Progenitor cell of endocrine pancreas (in vitro differentiated cells): ENCODE measurements at regions not wholly inside any gene's neighbourhood (a gene's known extent, or its start where the extent isn't known, plus 50 kb on each side); places are given as distances from the start of the nearest gene placed in this dataset.

Source experiments
- DNase-seq: peaks from one replicate; pipeline ENCODE4 v3.0.0; 2021; ENCODE audit warnings: low spot score; ENCODE audit not compliant: unreplicated experiment
- H3K27ac Mint-ChIP-seq: 2 replicates; pipeline ENCODE4 v1.8.0; 2021; ENCODE audit warnings: mild to moderate bottlenecking, moderate library complexity, mixed read lengths
- H3K27me3 Mint-ChIP-seq: 2 replicates; pipeline ENCODE4 v1.8.0; 2021; ENCODE audit warnings: mixed read lengths
- H3K36me3 Mint-ChIP-seq: 2 replicates; pipeline ENCODE4 v1.8.0; 2022; ENCODE audit warnings: mixed read lengths; ENCODE audit not compliant: insufficient read depth
- H3K4me1 Mint-ChIP-seq: 2 replicates; pipeline ENCODE4 v1.8.0; 2021; ENCODE audit warnings: low read depth, mixed read lengths
- H3K4me3 Mint-ChIP-seq: 2 replicates; pipeline ENCODE4 v1.8.0; 2021; ENCODE audit warnings: low read depth, mild to moderate bottlenecking, moderate library complexity, mixed read lengths
- H3K9me3 Mint-ChIP-seq: 2 replicates; pipeline ENCODE4 v1.8.0; 2021; ENCODE audit warnings: low read depth, mixed read lengths
- CTCF ChIP-seq: fragments of 200-600 bp; sonication (generic); IDR thresholded peaks from one replicate; pipeline ENCODE4 v1.5.0; 2021; ENCODE audit warnings: antibody characterized with exemption, mild to moderate bottlenecking; ENCODE audit not compliant: unreplicated experiment

GRCh38 chr5:28369418-28369817 is 1331.0 kb upstream of the CDH9 start:
- TF ChIP-seq CTCF, result no peak

GRCh38 chr5:28355831-28356230 is 1317.4 kb upstream of the CDH9 start:
- peaks cover 17% of the 10 kb centered on the region for H3K9me3 Mint-ChIP-seq
- DNase-seq, result no peak
- H3K36me3 Mint-ChIP-seq, result no peaks in the 10 kb centered on the region
- TF ChIP-seq CTCF, result no peak
- no peaks in the 10 kb centered on the region for H3K4me1 Mint-ChIP-seq
- H3K27me3 Mint-ChIP-seq, result no peaks in the 10 kb centered on the region
- no peak overlapping the region for H3K4me3 Mint-ChIP-seq
- no peak overlapping the region for H3K27ac Mint-ChIP-seq

More at GRCh38 chr5:28369418-28369817, 1331.0 kb upstream of the CDH9 start:
- H3K36me3 Mint-ChIP-seq, result peaks cover 1% of the 10 kb centered on the region
- H3K9me3 Mint-ChIP-seq, result peaks cover 12% of the 10 kb centered on the region
- no peak overlapping the region for H3K4me3 Mint-ChIP-seq
- no peak overlapping the region for H3K27ac Mint-ChIP-seq
- H3K4me1 Mint-ChIP-seq, result no peaks in the 10 kb centered on the region
- no peak for DNase-seq
- H3K27me3 Mint-ChIP-seq, result no peaks in the 10 kb centered on the region

GRCh38 chr5:28346696-28347095 is 1308.3 kb upstream of the CDH9 start:
- peaks cover 17% of the 10 kb centered on the region for H3K9me3 Mint-ChIP-seq
- no peaks in the 10 kb centered on the region for H3K27me3 Mint-ChIP-seq
- no peaks in the 10 kb centered on the region for H3K36me3 Mint-ChIP-seq
- H3K27ac Mint-ChIP-seq, result no peak overlapping the region
- no peak for DNase-seq
- TF ChIP-seq CTCF, result no peak
- H3K4me1 Mint-ChIP-seq, result no peaks in the 10 kb centered on the region
- H3K4me3 Mint-ChIP-seq, result no peak overlapping the region

- Mint-ChIP-seq H3K4me1 (no peaks in the 10 kb centered on the region), H3K27ac (peak overlapping the region; percentile 73), H3K9me3 (peaks cover 11% of the 10 kb centered on the region), H3K4me3 (no peak overlapping the region), H3K27me3 (no peaks in the 10 kb centered on the region), H3K36me3 (no peaks in the 10 kb centered on the region)
- DNase-seq, result no peak
- TF ChIP-seq CTCF, result peak; percentile 78
These were observed 1306.5 kb upstream of the CDH9 start for GRCh38 chr5:28344836-28345433.

- H3K4me3 Mint-ChIP-seq, result no peak overlapping the region
- H3K4me1 Mint-ChIP-seq, result no peaks in the 10 kb centered on the region
- no peak for TF ChIP-seq CTCF
- DNase-seq, result no peak
- H3K9me3 Mint-ChIP-seq, result peaks cover 12% of the 10 kb centered on the region
- no peak overlapping the region for H3K27ac Mint-ChIP-seq
- no peaks in the 10 kb centered on the region for H3K36me3 Mint-ChIP-seq
- no peaks in the 10 kb centered on the region for H3K27me3 Mint-ChIP-seq
These were observed 1290.8 kb upstream of the CDH9 start for GRCh38 chr5:28329176-28329575.
